ENCODE measurements at regions not wholly inside any gene's neighbourhood (a gene's known extent, or its start where the extent isn't known, plus 50 kb on each side); places are given as distances from the start of the nearest gene placed in this dataset.

DNA sequence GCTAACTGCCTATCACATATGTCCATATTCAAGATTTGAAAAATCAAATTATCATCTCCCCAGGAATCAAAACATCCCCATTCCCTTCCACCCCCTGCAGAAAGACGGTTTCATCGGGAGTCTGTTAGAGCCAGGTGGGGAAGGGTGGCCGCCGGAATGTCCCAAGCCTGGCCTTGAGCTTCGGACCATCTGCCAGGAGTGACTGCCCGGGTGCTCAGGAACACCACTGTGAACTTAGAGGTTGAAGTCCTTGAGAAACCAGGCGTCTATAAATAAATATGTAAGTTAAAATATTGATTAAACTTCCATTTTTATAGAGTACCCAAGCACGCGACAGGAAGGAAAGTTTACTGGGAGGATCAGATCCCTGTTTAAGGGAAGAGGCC, 250.8 kb downstream of the DLL1 start:
- DNase-seq = no peak

- DNase-seq = no peak
Observed at GRCh38 chr6:170039156-170040114, 251.4 kb downstream of the DLL1 start.

DNA sequence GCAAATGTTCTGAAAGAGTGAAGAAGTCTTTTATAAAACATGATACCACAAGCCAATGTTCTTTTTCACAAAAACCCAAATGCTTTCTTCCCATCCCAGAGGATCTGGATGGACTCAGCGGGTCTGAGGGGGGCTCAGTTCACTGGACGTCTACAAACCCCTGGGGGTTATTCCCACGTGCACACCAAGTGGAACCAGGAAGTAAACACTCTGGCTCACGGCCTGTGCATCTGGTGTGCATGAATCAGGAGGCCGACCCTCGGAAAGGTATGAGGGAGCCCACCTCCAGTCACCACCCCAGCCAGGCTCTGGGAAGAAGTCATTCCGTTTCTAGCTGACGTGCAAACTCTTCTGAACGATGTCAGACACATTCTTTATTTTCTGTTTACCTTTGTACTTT, 252.2 kb downstream of the DLL1 start:
- DNase-seq = no peak

DNA sequence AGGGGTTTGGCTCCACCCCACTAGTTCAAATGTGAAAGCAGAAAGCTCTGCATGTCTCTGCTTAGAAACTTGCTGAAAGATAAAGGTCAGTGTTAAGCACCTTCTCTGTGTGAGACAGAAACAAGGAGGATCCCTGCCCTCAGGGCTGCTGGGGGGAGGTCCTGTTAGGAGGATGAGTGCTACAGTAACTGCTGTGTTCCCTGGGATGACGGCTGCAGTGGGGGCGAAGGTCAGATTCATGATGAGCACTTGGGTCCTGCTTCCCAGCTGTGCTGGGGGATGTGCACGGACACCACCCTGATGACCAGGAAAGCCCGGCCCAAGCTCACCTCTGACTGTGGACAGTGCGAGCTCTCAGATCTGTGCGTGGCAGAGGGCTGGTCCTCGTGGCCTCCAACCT, 252.6 kb downstream of the DLL1 start:
- DNase-seq = no peak

GRCh38 chr6:170037541-170038250, 253.2 kb downstream of the DLL1 start:
- no peak for DNase-seq

GRCh38 chr6:170036916-170037315, 254.0 kb downstream of the DLL1 start:
- DNase-seq = peak; percentile 12 to 53

GRCh38 chr6:170036367-170036766, 254.5 kb downstream of the DLL1 start:
- DNase-seq = peak in 1 of 2 donors; percentile 29

GRCh38 chr6:170035901-170036304, 255.0 kb downstream of the DLL1 start:
- no peak for DNase-seq

- DNase-seq = peak in 1 of 2 donors; percentile 4
Observed at GRCh38 chr6:170035044-170035443, 255.8 kb downstream of the DLL1 start.

DNA sequence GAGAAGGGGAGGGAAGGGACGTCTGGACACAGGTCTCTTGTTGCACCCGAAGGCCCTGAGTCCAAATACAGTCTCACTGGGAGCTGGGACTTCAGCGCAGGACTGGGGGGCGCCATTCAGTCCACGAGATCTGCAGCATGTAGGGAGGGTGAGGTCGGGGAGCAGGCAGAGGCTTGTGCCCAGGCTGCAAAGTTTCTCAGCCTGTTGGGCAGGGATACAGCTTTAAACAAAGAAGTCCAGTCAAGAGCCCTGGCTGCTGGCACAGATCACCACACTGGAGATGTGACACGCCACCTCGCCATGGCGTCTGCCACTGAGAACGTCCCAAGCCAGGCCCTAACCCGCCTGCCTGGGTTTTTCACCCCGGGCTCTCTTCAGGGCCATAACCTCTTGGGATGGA, 256.6 kb downstream of the DLL1 start:
- DNase-seq = no peak

- no peak for DNase-seq
Observed at GRCh38 chr6:170033666-170034065, 257.2 kb downstream of the DLL1 start.

- no peak for DNase-seq
Observed at GRCh38 chr6:170032706-170033309, 258.1 kb downstream of the DLL1 start.

DNA sequence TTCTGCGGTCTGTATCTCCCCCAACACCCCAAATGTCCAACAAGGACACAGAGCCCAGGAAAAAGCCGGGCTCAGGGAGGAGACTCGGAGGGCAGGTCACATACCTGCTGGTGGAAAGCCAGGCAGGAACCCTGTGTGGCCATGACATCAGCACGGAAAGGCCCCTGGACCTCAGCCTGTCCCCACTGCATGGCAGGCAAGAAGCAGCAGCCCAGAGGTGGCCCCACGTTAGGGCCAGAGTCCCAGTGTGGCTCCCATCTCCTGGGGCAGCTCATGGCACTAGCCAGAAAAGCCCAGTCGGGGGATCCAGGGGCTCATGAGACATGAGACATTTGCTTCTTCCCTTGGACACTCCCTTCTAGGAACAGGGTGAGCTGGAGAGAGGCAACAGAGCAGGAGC, 258.7 kb downstream of the DLL1 start:
- no peak for DNase-seq

GRCh38 chr6:170031684-170032121, 259.2 kb downstream of the DLL1 start:
- DNase-seq = no peak

DNA sequence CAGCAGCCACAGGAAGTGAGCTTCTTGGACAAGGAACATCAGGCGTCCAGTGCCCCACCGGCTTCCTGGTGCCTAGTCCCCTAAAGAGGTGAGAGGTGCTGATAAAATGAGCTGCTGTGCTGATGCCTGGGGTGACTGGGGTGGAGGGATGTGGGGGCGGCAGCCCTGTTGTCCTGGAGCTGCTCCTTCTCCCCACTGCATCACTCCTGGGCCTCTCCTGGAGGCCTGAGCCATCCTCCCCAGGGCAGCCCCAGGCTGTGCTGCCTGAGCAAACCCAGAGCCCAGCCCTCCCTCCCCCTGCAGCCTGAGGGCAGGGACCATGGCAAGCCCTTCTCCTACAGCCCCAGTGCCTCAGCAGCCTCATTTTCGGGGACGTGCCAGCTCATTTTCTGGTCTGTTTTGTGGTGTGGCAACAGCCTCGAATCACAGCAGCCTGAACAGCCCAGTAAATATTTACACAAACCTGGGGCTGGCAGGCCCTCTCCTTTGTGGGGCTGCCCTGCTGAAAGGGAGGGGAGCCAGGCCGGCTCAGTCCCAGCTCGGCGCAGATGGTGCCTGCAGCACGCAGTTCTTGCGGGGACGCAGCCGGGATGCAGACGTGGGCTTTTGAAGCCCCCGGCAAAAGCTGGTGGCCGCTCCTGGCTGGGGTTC, 259.9 kb downstream of the DLL1 start:
- DNase-seq = no peak

DNA sequence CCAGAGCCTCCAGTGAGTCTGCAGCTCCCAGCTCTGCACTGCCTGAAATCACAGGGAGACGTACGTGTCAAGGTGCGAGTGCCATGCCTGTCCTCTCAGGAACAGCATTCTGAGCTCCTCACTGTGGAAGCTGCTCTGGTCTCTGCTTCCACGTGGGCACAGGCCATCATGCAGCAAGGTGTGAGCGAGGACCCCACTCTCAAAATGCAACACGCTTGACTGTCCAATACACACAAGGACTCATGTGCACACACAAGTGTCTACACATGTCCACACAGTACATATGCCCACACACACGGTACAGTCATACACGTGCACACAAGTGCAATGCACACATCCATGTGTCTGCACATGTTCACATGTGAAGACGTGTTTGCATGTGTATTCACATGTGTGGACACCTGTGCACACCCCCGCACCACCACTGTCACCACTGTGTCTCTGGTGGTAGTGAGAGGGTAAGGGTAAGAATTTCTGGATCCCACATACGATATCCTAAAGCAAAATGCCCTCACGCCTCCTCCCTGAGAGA, 260.5 kb downstream of the DLL1 start:
- DNase-seq = no peak

DNA sequence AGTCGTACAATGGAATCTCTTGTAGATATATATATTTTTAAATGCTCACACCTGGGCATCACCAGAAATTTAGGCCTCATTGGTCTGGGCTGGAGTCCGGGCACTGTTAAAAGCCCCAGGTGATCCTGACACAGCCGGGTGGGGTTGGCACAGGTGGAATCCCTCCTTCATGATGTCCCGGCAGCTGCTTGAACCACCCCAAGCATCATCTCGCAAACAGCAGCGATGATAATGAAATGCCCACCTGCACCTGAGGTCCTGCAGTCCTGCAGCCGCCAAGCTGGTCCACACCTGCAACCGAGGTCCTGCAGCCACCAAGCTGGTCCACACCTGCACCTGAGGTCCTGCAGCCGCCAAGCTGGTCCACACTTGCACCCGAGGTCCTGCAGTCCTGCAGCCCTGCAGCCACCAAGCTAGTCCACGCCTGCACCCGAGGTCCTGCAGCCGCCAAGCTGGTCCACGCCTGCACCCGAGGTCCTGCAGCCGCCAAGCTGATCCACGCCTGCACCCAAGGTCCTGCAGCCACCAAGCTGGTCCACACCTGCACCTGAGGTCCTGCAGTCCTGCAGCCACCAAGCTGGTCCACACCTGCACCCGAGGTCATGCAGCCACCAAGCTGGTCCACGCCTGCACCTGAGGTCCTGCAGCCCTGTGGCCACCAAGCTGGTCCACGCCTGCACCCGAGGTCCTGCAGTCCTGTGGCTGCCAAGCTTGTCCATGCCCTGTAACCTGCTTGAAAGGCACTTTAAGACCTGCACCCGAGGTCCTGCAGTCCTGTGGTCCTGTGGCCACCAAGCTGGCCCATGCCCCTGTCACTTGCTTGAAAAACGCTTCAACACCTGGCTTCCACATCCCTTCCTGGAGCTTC, 261.2 kb downstream of the DLL1 start:
- DNase-seq = no peak

DNA sequence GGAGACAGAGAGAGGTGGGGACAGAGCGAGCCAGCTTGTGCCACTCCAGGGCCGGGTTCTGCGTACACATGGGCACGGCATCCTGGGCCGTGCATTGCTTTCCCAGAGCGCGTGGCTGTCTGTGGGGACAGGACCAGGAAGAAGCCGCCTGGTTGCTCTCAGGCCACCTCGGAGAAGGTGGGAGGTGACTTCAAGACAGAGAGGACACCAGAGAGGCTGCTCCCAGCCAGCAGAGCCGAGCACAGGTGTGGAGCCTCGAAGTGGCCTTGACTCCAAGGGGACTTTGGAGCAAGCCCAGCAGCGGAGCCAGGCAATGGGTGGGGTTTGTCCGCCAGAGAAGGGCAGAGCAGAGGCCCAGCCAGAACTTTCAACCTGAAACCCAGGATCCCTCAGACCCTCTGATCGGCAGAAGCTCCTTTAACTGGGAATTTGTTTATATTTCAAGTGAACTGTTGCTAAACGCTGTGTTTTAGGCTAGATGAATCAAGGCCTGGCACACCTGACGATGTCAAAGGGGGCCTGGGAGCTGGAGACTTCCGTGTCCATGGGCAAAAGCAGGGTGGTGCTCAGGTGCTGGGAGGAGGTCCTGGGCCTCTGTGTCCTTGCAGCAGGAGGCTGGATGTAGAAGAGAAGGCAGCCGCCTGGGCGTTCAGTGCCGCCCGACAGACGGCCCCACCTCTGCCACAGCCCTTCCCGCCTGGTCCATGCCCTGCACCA, 262.1 kb downstream of the DLL1 start:
- DNase-seq = no peak

- DNase-seq = no peak
Observed at GRCh38 chr6:170027647-170028043, 263.2 kb downstream of the DLL1 start.

GRCh38 chr6:170026751-170027646, 263.9 kb downstream of the DLL1 start:
- no peak for DNase-seq
